ENCODE measurements at regions not wholly inside any gene's neighbourhood (a gene's known extent, or its start where the extent isn't known, plus 50 kb on each side); places are given as distances from the start of the nearest gene placed in this dataset.

GRCh38 chr16:73526011-73526804 is 478.3 kb upstream of the ZFHX3 start:
- Histone ChIP-seq H2AFZ (ENCODE audit: low read depth, low read length) (no peak overlapping the region), H3K4me2 (ENCODE audit: low read length) (no peak overlapping the region), H4K20me1 (ENCODE audit: insufficient read depth, low read length) (no peaks in the 10 kb centered on the region), H3K9me3 (ENCODE audit: insufficient read depth, low read length) (no peaks in the 10 kb centered on the region), H3K27ac (ENCODE audit: low read length) (no peak overlapping the region), H3K9ac (ENCODE audit: low read length) (no peak overlapping the region), H3K4me3 (ENCODE audit: low read length) (no peak overlapping the region), H3K4me1 (ENCODE audit: low read length) (no peaks in the 10 kb centered on the region), H3K36me3 (replicated peaks; ENCODE audit: low read depth, low read length) (no peaks in the 10 kb centered on the region), H3K79me2 (ENCODE audit: low read length) (no peaks in the 10 kb centered on the region), H3K27me3 (ENCODE audit: low read depth, low read length) (peaks cover 25% of the 10 kb centered on the region)
- TF ChIP-seq EZH2phosphoT487 (IDR thresholded peaks at IDR 0.05; ENCODE audit: low read depth) (no peak), CTCF (IDR thresholded peaks at IDR 0.05; ENCODE audit: low read depth, low read length) (no peak)

- no peak overlapping the region for H2AFZ ChIP-seq (ENCODE audit: low read depth, low read length)
These were observed 475.3 kb upstream of the ZFHX3 start for GRCh38 chr16:73523209-73523608.

GRCh38 chr16:73521499-73521898 is 473.6 kb upstream of the ZFHX3 start:
- no peak overlapping the region for H3K9ac ChIP-seq (ENCODE audit: low read length)
- no peaks in the 10 kb centered on the region for H4K20me1 ChIP-seq (ENCODE audit: insufficient read depth, low read length)
- H3K27ac ChIP-seq (ENCODE audit: low read length), result no peak overlapping the region
- no peaks in the 10 kb centered on the region for H3K9me3 ChIP-seq (ENCODE audit: insufficient read depth, low read length)
- no peak overlapping the region for H3K4me3 ChIP-seq (ENCODE audit: low read length)
- H3K36me3 ChIP-seq (replicated peaks; ENCODE audit: low read depth, low read length), result no peaks in the 10 kb centered on the region
- H3K4me1 ChIP-seq (ENCODE audit: low read length), result no peaks in the 10 kb centered on the region
- H3K79me2 ChIP-seq (ENCODE audit: low read length), result no peaks in the 10 kb centered on the region
- no peak overlapping the region for H2AFZ ChIP-seq (ENCODE audit: low read depth, low read length)
- TF ChIP-seq EZH2phosphoT487 (IDR thresholded peaks at IDR 0.05; ENCODE audit: low read depth), result no peak
- TF ChIP-seq CTCF (IDR thresholded peaks at IDR 0.05; ENCODE audit: low read depth, low read length), result no peak
- no peak overlapping the region for H3K4me2 ChIP-seq (ENCODE audit: low read length)
- H3K27me3 ChIP-seq (ENCODE audit: low read depth, low read length), result peaks cover 15% of the 10 kb centered on the region

More at GRCh38 chr16:73523209-73523608, 475.3 kb upstream of the ZFHX3 start:
- H3K79me2 ChIP-seq (ENCODE audit: low read length), result no peaks in the 10 kb centered on the region
- H3K4me3 ChIP-seq (ENCODE audit: low read length), result no peak overlapping the region
- no peak overlapping the region for H3K9ac ChIP-seq (ENCODE audit: low read length)
- TF ChIP-seq EZH2phosphoT487 (IDR thresholded peaks at IDR 0.05; ENCODE audit: low read depth), result no peak
- no peak for TF ChIP-seq CTCF (IDR thresholded peaks at IDR 0.05; ENCODE audit: low read depth, low read length)
- no peak overlapping the region for H3K27ac ChIP-seq (ENCODE audit: low read length)
- H3K36me3 ChIP-seq (replicated peaks; ENCODE audit: low read depth, low read length), result no peaks in the 10 kb centered on the region
- no peak overlapping the region for H3K4me2 ChIP-seq (ENCODE audit: low read length)
- no peaks in the 10 kb centered on the region for H3K4me1 ChIP-seq (ENCODE audit: low read length)
- no peaks in the 10 kb centered on the region for H3K9me3 ChIP-seq (ENCODE audit: insufficient read depth, low read length)
- peaks cover 17% of the 10 kb centered on the region for H3K27me3 ChIP-seq (ENCODE audit: low read depth, low read length)
- no peaks in the 10 kb centered on the region for H4K20me1 ChIP-seq (ENCODE audit: insufficient read depth, low read length)

- Histone ChIP-seq H2AFZ (ENCODE audit: low read depth, low read length) (no peak overlapping the region), H4K20me1 (ENCODE audit: insufficient read depth, low read length) (no peaks in the 10 kb centered on the region), H3K9ac (ENCODE audit: low read length) (no peak overlapping the region), H3K27me3 (ENCODE audit: low read depth, low read length) (peaks cover 7% of the 10 kb centered on the region; the same call in 1 of the 2 replicates), H3K27ac (ENCODE audit: low read length) (no peak overlapping the region), H3K9me3 (ENCODE audit: insufficient read depth, low read length) (no peaks in the 10 kb centered on the region), H3K4me1 (ENCODE audit: low read length) (no peaks in the 10 kb centered on the region), H3K4me2 (ENCODE audit: low read length) (no peak overlapping the region), H3K36me3 (replicated peaks; ENCODE audit: low read depth, low read length) (no peaks in the 10 kb centered on the region), H3K4me3 (ENCODE audit: low read length) (no peak overlapping the region), H3K79me2 (ENCODE audit: low read length) (no peaks in the 10 kb centered on the region)
- TF ChIP-seq EZH2phosphoT487 (IDR thresholded peaks at IDR 0.05; ENCODE audit: low read depth) (no peak), CTCF (IDR thresholded peaks at IDR 0.05; ENCODE audit: low read depth, low read length) (no peak)
These were observed 467.7 kb upstream of the ZFHX3 start for GRCh38 chr16:73515616-73516015.
